Head of caudate nucleus (tissue), 42 donors: ENCODE measurements at regions not wholly inside any gene's neighbourhood (a gene's known extent, or its start where the extent isn't known, plus 50 kb on each side); places are given as distances from the start of the nearest gene placed in this dataset.
"Not testable (repeated sequence)": the region's sequence is repeated elsewhere in the genome, so short reads cannot be mapped to it uniquely, and the experiment has no call there.

Experiments
- DNase-seq, 42 donors: peaks; one replicate each; pipeline versions ENCODE4 v3.0.0 to v3.0.0-alpha.2; 2020 to 2021; ENCODE audit warnings: mixed read lengths in 7 of 42
- intact Hi-C: fragments of 100-400 bp; cut with DNase I; formaldehyde crosslinking; loops from one replicate; pipeline ENCODE4 v1.15.0; 2022

DNA sequence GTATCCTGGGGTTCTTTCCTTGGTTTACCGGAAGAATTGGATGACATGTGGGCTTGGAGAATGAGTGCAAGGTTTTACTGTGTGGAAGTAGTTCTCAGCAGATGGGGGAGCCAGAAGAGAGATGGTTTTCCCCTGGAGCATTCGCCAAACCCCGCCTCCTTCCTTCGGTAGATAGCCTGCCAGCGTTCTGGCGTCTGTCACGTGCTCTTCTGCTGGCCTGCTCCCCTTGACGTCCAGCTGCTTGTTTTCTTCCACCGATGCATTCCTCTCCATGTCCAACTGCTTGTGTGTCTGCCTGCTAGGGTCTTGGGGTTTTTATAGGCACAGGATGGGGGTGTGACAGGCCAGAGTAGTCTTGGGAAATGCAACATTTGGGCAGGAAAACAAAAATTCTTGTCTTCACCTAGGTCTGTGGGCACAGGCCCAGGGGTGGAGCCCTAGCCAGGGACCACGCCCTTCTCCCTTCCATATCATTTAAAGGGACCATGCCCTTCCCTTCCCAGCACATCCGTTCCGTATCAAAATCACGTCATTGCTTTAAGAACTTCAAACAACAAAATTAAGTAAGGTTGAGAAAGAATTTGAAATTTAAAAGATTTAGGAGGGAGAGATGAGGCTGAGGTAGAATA lies 538.7 kb upstream of the SMIM31 start:
- intact Hi-C loops = no loop called here

DNA sequence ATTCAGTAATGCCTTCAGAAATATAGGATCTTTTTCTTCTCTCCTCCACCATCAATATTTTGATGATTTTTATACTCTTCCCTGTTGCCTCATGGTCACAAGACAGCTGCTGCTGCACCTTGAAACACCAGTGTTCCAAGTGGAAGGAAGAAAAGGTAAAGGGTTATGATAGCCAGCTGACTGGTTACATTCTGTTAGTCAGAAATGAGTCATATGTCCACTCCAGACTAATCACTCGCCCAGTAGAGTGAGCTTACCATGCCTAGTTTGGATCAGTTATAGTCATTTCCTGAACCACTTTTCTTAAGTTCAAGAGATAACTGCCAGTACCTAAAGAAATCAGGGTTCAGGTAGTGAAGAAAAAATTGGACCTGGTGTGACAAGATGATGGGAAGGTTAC lies 532.3 kb upstream of the SMIM31 start:
- intact Hi-C loops = no loop called here
- no peak for DNase-seq

More for the DNA sequence above, 538.7 kb upstream of the SMIM31 start:
- no peak for DNase-seq

DNA sequence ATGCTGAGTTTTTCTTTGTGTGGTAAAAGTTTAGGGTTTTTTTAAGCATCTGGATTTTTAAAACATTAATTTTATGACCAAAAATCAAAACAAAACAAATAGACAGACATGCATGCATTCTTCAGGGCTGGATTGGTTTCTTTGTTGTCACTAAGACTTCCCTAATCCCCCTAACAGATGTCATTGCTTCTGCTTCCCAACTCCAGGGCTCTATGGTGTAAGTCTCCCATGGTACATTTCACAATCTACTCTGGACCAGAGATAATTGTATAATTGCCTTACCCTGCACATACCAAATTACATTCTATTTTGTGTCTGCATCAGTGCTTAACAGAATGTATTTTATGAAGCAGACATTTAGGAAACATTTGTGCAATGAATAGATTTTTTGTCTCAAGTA lies 529.1 kb upstream of the SMIM31 start:
- DNase-seq = no peak
- intact Hi-C loops = no loop called here

DNA sequence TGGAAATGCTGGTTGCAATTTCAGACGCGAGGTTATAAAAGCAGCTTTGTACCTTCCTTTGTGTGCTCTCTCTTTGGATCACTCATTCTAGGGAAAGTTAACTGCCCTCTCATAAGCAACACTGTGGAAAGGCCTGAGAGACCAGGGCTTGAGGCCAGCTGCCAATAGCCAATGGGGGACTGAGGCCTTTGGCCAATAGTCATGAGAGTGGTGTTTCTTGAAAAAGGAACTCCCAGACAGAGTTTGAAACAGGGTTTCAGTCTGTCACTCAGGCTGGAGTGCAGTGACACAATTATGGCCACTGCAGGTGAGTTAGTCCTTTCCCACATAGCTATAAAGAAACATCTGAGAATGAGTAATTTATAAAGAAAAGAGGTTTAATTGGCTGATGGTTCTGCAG lies 524.7 kb upstream of the SMIM31 start:
- intact Hi-C loops = no loop called here
- DNase-seq = peak in 13 of 42 donors; percentile 3 to 40 (median 23)

DNA sequence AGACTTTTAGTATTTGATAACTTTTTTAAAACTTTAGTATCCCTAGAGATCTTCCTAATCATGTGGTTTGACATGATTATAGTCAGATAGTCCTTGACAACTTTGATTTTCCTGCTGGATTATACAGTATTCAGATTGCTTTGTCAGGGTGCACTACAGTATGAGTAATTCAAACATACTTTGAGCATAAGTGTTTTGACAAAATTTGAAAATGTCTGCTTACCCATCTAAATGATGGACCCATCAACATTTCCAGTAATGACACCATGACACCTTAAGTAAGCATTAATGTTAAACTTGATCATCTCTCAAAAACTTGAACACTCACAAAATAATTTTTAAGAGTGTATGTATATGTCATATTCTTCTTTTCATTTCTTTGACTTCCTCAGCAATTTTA lies 514.5 kb upstream of the SMIM31 start:
- intact Hi-C loops = no loop called here
- DNase-seq = no peak

DNA sequence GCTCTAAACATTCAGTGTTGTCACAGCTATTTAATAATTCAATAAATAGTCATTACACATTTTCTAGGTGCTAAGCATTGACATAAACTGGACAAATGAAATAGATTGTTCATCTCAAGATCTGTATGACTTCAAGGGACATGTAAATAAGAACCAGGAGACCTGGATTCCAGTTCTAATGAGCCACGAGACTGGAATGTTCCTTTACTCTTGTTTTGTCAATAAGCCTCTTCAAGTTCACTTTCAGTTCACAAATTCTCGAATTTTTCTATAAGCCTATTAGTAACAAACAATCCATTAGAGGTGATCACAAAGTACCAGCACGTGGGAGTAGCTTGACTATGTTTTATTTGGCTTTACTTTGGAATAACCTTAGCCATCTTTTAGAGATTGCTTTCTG lies 514.0 kb upstream of the SMIM31 start:
- intact Hi-C loops = no loop called here
- DNase-seq = no peak

DNA sequence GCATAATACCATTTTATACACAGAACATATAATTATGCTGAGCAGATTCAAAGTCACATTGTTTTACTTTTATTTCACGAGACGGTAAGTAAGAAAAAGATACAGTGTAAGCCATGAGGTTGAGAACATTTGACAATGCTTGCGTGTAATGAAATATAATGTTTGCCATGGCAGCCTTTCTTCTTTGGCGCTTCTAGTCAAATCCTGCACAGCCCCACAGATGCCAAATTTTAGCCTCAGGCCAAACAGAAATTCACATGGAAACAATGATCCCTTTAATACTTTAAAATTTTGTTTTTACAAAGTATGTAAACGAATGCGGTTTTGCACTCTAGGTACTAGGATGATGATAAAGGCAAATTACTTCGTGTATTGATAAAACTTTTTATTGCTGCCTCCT lies 502.7 kb upstream of the SMIM31 start:
- intact Hi-C loops = loop anchor here (5.0 kb wide), 1 partner anchor 131 kb away; a partner anchor contains a TSS
- DNase-seq = peak in 3 of 42 donors; percentile 7 to 16 (median 14)

DNA sequence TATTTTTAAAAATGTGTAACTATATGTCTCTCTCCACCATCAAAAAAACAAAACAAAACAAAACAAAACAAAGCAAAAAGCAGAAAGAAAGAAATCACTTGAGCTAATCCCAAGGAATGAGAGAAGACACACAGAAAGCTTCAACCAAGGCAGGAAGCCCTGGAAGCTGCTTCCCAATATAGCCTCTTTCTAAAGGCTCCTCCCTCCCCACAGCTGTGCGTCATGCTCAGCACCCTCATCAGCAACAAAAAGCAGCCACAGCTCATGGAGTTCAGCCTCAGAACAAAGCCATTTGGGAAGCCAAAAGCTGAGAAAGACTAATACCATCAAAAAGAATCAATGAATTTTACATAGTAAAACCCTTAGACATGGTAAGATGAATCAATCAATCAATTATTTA lies 501.6 kb upstream of the SMIM31 start:
- intact Hi-C loops = loop anchor here (5.0 kb wide), 1 partner anchor 130 kb away; a partner anchor contains a TSS
- peak; percentile 25 to 88 (median 68) for DNase-seq

DNA sequence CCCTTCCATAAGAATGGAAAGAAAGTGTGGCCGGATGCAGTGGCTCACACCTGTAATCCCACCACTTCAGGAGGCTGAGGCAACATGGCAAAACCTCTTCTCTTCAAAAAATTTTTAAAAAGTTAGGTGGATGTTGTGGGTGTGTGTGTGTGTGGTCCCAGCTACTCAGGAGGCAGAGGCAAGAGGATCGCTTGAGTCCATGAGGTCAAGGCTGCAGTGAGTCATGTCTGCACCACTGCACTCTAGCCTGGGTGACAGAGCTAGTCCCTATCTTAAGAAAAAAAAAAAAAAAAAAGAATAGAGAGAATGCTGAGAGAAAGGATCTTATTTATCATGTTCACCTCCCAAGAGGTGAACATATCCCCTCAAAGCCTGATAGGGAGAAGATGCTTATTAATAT lies 492.1 kb upstream of the SMIM31 start:
- intact Hi-C loops = no loop called here

DNA sequence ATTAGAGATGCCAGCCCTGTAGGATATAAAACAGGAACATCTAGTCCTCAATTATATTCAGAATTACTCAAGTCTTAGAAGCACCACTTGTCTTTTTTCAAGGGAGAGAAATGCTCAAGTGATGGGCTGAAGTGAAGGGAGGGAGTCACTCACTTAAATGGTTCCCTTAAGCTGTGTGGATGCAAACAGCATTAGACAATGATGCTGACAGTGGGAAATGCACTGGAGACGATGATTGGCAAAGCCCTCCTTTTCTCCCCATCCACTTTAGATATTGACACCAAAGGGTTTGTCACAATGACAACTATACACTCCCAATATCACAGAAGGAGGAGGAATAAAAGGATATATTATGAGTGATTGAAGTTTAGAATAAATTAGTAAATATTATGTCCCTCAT lies 491.4 kb upstream of the SMIM31 start:
- DNase-seq, intact Hi-C loops: not testable (repeated sequence)

More for the DNA sequence above, 492.1 kb upstream of the SMIM31 start:
- no peak for DNase-seq

DNA sequence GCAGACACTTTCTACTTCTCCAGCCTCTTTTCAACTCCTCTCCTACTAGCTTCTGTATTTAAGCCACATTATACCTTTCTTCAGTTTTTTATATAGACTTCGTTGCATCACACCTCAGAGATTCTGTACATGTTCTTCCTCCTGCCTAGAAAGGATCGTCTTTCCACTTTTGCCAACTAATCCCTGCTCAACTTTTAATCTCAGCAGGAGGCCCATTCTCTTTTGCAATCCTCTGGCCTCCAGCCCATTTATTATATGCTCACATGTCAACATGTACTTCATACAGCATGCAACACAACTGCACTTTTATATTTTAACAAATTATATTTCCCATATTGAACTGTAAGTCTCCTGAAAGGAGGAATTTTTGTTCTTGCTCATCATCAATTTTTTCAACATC lies 476.5 kb upstream of the SMIM31 start:
- DNase-seq, intact Hi-C loops: not testable (repeated sequence)

DNA sequence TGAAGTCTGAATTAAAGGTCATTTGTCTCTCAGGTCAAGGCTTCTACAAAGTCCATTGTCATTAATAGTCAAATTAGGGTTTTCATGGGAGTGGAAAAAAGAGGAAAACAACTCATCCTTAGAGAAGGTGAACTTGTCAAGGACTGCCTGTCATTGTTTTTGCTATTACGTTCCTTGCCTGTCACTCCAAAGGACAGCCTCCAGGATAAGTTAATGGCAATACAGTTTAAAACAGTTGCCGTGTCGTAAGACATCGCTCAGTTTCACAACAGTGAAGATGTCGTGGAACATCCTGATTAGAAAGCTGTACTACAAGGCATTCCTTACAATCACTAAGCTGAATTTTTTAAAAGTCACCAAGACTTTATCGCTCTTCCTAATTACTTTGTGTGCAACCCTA lies 466.8 kb upstream of the SMIM31 start:
- peak in 5 of 42 donors; percentile 6 to 30 (median 12) for DNase-seq
- intact Hi-C loops = no loop called here

DNA sequence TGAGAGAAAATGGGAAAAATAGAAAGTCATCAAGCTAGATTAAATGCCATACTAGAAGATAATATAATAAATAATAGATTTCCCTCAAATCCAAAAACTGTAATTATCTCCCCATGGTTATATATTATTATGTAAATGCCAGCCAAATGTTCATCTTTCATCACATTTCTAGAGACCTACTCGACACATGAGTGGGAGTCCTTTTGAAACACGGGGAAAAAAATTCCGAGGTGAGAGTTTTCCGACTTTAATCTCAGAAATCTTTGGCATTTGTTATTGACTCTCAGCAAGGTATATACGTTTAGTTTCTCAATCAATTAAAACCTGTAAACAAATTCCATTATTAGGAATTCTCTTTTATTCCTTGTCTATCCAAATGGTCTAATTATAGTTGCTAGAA lies 465.4 kb upstream of the SMIM31 start:
- intact Hi-C loops = no loop called here
- peak in 4 of 42 donors; percentile 7 to 52 (median 20) for DNase-seq

DNA sequence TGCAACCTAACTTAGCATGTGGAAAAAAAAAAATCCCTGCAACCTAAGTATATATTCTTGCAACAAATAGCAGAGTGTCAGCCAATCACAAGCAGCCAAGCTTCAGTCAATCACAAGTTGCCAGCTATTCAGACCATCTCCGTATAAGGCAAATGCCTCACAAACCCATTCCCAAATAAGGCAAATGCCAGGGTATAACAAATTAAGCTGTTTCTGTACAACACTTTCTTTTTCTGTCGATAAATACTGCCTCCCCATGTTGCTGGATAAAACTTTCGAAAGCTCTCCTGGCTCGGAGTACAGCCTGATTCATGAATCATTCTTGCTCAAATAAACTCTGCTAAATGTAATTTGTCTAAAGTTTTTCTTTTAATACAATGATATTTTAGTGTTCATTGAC lies 460.7 kb upstream of the SMIM31 start:
- intact Hi-C loops = no loop called here

DNA sequence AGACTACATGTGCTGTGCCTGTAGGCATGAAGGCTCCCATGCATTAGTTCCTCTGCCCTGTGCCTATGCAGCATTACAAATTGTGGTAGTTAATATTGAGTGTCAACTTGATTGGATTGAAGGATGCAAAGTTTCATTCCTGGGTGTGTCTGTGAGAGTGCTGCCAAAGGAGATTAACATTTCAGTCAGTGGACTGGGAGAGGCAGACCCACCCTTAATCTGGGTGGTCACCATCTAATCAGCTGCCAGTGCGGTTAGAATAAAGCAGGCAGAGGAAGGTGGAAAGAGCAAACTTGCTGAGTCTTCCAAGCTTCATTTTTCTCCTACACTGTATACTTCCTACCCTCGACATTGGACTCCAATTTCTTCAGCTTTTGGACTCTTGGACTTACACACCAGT lies 460.2 kb upstream of the SMIM31 start:
- intact Hi-C loops = no loop called here

More for the DNA sequence above, 460.7 kb upstream of the SMIM31 start:
- no peak for DNase-seq

DNA sequence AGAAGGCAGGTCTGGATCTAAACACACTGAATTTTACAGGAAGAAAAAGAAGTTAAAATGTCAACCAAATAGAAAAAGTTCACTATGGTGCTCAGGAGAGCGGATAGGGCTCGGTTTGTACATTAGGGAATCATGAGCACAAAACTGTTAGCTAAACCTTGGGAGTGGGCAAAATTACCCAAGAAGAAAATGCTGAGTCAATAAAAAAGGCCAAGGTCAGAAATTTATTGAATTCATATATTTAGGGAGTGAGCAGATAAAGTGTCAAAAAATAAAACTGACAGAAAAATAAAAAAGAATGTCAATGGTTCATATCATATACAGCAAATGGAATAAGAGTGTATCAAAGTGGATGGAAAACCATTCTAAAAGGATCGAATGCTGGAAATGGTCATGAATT lies 452.5 kb upstream of the SMIM31 start:
- intact Hi-C loops = no loop called here
- DNase-seq = no peak

More for the DNA sequence above, 460.2 kb upstream of the SMIM31 start:
- DNase-seq = no peak

DNA sequence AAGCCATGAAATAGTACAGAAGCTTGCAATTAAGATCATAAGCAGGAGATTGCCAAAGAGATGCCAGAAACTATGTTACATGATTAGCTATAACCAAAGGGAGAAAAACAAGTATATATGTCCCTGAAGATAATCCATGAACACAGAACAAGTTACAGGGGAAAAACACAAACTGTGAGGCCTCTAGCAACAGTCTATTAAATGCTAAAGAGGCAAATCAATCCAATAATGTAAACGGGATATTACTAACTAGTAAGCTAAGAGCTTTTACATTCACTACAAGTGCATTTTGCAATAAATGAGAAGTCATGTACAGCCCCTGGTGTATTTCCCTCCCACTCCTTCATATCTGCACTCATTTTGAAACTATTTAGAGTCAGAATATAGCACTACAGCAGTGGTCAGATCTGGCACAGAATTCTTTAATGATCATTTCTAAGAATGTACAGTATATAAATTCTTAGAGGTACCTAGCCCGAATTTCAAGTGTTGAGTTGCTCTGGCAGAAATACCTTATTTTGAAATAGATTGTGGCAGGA lies 449.8 kb upstream of the SMIM31 start:
- intact Hi-C loops = no loop called here
- DNase-seq = no peak

DNA sequence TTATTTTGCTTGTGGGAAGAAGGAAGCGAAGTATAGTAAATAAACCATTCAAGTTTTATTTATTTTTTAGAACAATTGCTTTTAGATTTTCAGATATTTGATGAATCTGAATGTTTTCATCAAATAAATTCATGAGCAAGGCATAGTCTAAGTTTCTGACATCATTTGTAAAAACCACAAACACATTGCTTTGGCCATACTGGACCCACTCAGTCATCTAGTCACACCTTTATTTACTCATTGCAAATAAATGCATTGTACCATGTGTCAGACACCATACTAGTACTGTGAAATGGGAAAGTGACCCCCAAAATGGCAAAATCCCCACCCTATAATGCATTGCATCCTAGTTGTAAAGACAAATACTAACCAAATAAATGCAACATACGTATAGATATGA lies 449.1 kb upstream of the SMIM31 start:
- intact Hi-C loops = no loop called here
- no peak for DNase-seq

DNA sequence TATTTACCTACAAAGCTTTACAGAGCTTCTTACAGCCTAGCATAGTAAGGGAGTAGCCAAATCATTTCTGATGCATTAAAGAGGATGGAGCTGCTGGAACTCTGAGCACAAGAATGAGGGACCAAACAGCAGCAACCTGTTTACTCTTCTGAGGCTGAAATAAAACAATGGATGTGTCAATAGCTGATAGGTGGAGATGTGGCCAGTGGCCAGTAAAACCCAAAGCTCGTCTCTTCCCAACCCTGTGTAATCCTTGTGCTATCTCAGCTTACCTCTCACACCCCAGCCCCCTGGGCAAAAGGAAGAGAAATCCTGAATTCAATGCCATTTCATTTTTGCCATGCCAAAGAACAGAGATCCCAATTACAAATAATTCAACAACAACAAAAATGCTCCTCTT lies 446.7 kb upstream of the SMIM31 start:
- DNase-seq = no peak

DNA sequence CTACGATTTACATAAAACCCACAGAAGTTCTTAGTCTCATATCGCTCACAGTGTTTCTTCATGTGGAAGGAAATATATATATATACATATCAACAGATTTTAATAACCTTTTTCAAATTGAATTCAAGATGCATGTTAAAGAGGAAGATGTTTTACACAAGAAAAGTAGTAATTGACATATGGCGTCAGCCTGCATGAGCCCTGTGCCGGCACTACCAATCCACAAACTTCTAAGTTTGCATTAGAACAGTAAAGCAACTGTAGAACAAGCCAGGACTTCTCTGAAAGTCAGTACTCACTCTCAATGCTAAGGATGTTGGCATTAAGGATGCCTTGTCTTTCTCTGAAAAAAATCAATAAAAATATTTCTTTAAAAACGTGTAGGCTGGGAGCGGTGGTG lies 441.3 kb upstream of the SMIM31 start:
- DNase-seq = no peak
- intact Hi-C loops = no loop called here

More for the DNA sequence above, 446.7 kb upstream of the SMIM31 start:
- intact Hi-C loops = no loop called here

DNA sequence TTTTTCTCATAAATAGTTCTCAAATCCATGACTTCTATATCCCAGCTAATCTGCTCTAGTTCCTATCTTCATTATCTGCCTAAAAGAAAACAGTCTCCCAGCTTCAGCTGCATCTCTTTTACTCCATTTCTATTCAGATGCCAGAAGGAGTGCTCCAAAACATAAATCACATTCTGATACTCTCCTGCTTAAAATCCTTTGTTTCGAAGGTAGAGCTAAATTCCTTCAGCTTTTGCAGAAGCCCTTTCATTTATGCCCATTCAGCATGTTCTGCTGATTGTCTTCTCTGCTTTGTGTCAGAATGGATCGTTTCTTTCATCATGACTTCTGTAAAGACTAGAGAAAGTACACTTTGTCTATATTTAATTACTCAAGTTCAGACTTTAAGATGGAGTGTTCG lies 440.1 kb upstream of the SMIM31 start:
- no peak for DNase-seq
- intact Hi-C loops = no loop called here
